ENCODE measurements at regions not wholly inside any gene's neighbourhood (a gene's known extent, or its start where the extent isn't known, plus 50 kb on each side); places are given as distances from the start of the nearest gene placed in this dataset.
"Not testable (repeated sequence)": the region's sequence is repeated elsewhere in the genome, so short reads cannot be mapped to it uniquely, and the experiment has no call there.

- not testable (repeated sequence) for H3K9me3 Mint-ChIP-seq; H3K27me3 Mint-ChIP-seq (ENCODE audit: low read depth); H3K36me3 Mint-ChIP-seq (ENCODE audit: low read depth); H3K27ac Mint-ChIP-seq; H3K4me1 Mint-ChIP-seq (ENCODE audit: low read depth); H3K4me3 Mint-ChIP-seq
These were observed 255.0 kb upstream of the PLGLB1 start for GRCh38 chr2:87276673-87277072.

- not testable (repeated sequence) for H3K36me3 Mint-ChIP-seq (ENCODE audit: low read depth); H3K4me1 Mint-ChIP-seq (ENCODE audit: low read depth)
These were observed 256.1 kb upstream of the PLGLB1 start for GRCh38 chr2:87277734-87278133.

GRCh38 chr2:87280596-87281355, 259.1 kb upstream of the PLGLB1 start:
- not testable (repeated sequence) for H3K36me3 Mint-ChIP-seq (ENCODE audit: low read depth); H3K9me3 Mint-ChIP-seq; H3K4me1 Mint-ChIP-seq (ENCODE audit: low read depth); H3K27me3 Mint-ChIP-seq (ENCODE audit: low read depth); H3K4me3 Mint-ChIP-seq; H3K27ac Mint-ChIP-seq

More at GRCh38 chr2:87277734-87278133, 256.1 kb upstream of the PLGLB1 start:
- not testable (repeated sequence) for H3K27me3 Mint-ChIP-seq (ENCODE audit: low read depth); H3K27ac Mint-ChIP-seq; H3K4me3 Mint-ChIP-seq; H3K9me3 Mint-ChIP-seq

- H3K4me3 Mint-ChIP-seq; H3K4me1 Mint-ChIP-seq (ENCODE audit: low read depth); H3K9me3 Mint-ChIP-seq; H3K27me3 Mint-ChIP-seq (ENCODE audit: low read depth); H3K36me3 Mint-ChIP-seq (ENCODE audit: low read depth); H3K27ac Mint-ChIP-seq: not testable (repeated sequence)
These were observed 262.3 kb upstream of the PLGLB1 start for GRCh38 chr2:87283735-87284470.

GRCh38 chr2:87284471-87284772, 262.8 kb upstream of the PLGLB1 start:
- not testable (repeated sequence) for H3K4me3 Mint-ChIP-seq; H3K27ac Mint-ChIP-seq; H3K9me3 Mint-ChIP-seq; H3K27me3 Mint-ChIP-seq (ENCODE audit: low read depth); H3K36me3 Mint-ChIP-seq (ENCODE audit: low read depth); H3K4me1 Mint-ChIP-seq (ENCODE audit: low read depth)

- H3K4me3 Mint-ChIP-seq; H3K27me3 Mint-ChIP-seq (ENCODE audit: low read depth); H3K27ac Mint-ChIP-seq: not testable (repeated sequence)
These were observed 263.5 kb upstream of the PLGLB1 start for GRCh38 chr2:87285139-87285538.

GRCh38 chr2:87290566-87291307, 269.1 kb upstream of the PLGLB1 start:
- H3K4me3 Mint-ChIP-seq = peak overlapping the region; percentile 29
- H3K4me1 Mint-ChIP-seq (ENCODE audit: low read depth) = peaks cover 15% of the 10 kb centered on the region
- not testable (repeated sequence) for H3K36me3 Mint-ChIP-seq (ENCODE audit: low read depth); H3K9me3 Mint-ChIP-seq; H3K27me3 Mint-ChIP-seq (ENCODE audit: low read depth)
- peak overlapping the region; percentile 70 for H3K27ac Mint-ChIP-seq

More at GRCh38 chr2:87285139-87285538, 263.5 kb upstream of the PLGLB1 start:
- not testable (repeated sequence) for H3K9me3 Mint-ChIP-seq; H3K36me3 Mint-ChIP-seq (ENCODE audit: low read depth); H3K4me1 Mint-ChIP-seq (ENCODE audit: low read depth)

GRCh38 chr2:87291400-87292200, 270.0 kb upstream of the PLGLB1 start:
- H3K27ac Mint-ChIP-seq; H3K36me3 Mint-ChIP-seq (ENCODE audit: low read depth); H3K9me3 Mint-ChIP-seq; H3K4me3 Mint-ChIP-seq; H3K27me3 Mint-ChIP-seq (ENCODE audit: low read depth): not testable (repeated sequence)
- peaks cover 15% of the 10 kb centered on the region for H3K4me1 Mint-ChIP-seq (ENCODE audit: low read depth)

GRCh38 chr2:87293931-87294594, 272.4 kb upstream of the PLGLB1 start:
- not testable (repeated sequence) for H3K27me3 Mint-ChIP-seq (ENCODE audit: low read depth); H3K4me3 Mint-ChIP-seq; H3K36me3 Mint-ChIP-seq (ENCODE audit: low read depth)

GRCh38 chr2:87295135-87295534, 273.5 kb upstream of the PLGLB1 start:
- not testable (repeated sequence) for H3K36me3 Mint-ChIP-seq (ENCODE audit: low read depth); H3K4me3 Mint-ChIP-seq

More at GRCh38 chr2:87293931-87294594, 272.4 kb upstream of the PLGLB1 start:
- H3K27ac Mint-ChIP-seq, H3K9me3 Mint-ChIP-seq: not testable (repeated sequence)
- peaks cover 15% of the 10 kb centered on the region for H3K4me1 Mint-ChIP-seq (ENCODE audit: low read depth)

GRCh38 chr2:87301349-87301748, 279.7 kb upstream of the PLGLB1 start:
- not testable (repeated sequence) for H3K27ac Mint-ChIP-seq; H3K27me3 Mint-ChIP-seq (ENCODE audit: low read depth); H3K36me3 Mint-ChIP-seq (ENCODE audit: low read depth); H3K4me1 Mint-ChIP-seq (ENCODE audit: low read depth); H3K4me3 Mint-ChIP-seq
- H3K9me3 Mint-ChIP-seq = peaks cover 13% of the 10 kb centered on the region

More at GRCh38 chr2:87295135-87295534, 273.5 kb upstream of the PLGLB1 start:
- peaks cover 15% of the 10 kb centered on the region for H3K4me1 Mint-ChIP-seq (ENCODE audit: low read depth)
- H3K9me3 Mint-ChIP-seq; H3K27ac Mint-ChIP-seq; H3K27me3 Mint-ChIP-seq (ENCODE audit: low read depth): not testable (repeated sequence)

- peaks cover 13% of the 10 kb centered on the region for H3K9me3 Mint-ChIP-seq
- H3K4me1 Mint-ChIP-seq (ENCODE audit: low read depth); H3K36me3 Mint-ChIP-seq (ENCODE audit: low read depth); H3K27me3 Mint-ChIP-seq (ENCODE audit: low read depth); H3K4me3 Mint-ChIP-seq; H3K27ac Mint-ChIP-seq: not testable (repeated sequence)
These were observed 280.2 kb upstream of the PLGLB1 start for GRCh38 chr2:87301871-87302270.

GRCh38 chr2:87308621-87309020, 287.0 kb upstream of the PLGLB1 start:
- not testable (repeated sequence) for H3K36me3 Mint-ChIP-seq (ENCODE audit: low read depth); H3K9me3 Mint-ChIP-seq; H3K4me3 Mint-ChIP-seq; H3K4me1 Mint-ChIP-seq (ENCODE audit: low read depth); H3K27ac Mint-ChIP-seq; H3K27me3 Mint-ChIP-seq (ENCODE audit: low read depth)

- not testable (repeated sequence) for H3K4me3 Mint-ChIP-seq; H3K27me3 Mint-ChIP-seq (ENCODE audit: low read depth); H3K9me3 Mint-ChIP-seq; H3K36me3 Mint-ChIP-seq (ENCODE audit: low read depth); H3K27ac Mint-ChIP-seq; H3K4me1 Mint-ChIP-seq (ENCODE audit: low read depth)
These were observed 288.1 kb upstream of the PLGLB1 start for GRCh38 chr2:87309785-87310184.
